GM19395 (cell line): ENCODE measurements at regions not wholly inside any gene's neighbourhood (a gene's known extent, or its start where the extent isn't known, plus 50 kb on each side); places are given as distances from the start of the nearest gene placed in this dataset.

Experiments used
- ATAC-seq: cut with Tn5 transposase; IDR thresholded peaks from one replicate; pipeline ENCODE4 v1.9.1; 2021; ENCODE audit warnings: mild to moderate bottlenecking, moderate library complexity; ENCODE audit not compliant: unreplicated experiment

DNA sequence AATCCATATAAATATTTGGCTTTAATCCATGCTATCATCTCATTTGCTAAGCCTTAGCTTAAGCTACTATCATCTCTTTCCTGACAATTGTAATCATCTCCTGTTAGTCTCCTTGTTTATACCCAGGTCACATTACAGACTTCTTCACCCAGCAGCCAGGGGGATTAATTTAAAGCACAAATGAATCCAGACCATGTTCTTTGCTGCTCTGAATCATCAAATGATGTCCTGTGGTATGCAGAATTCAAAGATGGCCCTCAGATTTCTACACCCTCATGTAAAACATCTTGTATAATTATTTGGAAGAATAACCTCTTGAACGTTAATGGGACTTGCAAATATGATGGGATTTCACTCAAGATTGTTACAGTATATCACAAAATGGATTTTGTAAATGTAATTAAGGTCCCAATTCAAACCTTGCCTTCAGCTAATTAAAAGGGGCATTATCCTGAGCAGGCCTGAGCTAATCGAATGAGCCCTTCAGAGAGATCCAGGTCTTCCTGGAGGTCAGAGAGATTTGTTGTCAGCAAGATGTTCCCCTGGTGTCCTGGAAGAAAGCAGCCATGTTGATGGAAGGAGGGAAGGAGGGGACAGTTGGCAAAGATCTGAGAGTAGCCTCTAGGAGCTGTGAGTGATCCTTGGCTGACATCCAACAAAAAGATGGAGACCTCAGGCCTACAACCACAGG, 241.1 kb upstream of the MMADHC start:
- no peak for ATAC-seq

DNA sequence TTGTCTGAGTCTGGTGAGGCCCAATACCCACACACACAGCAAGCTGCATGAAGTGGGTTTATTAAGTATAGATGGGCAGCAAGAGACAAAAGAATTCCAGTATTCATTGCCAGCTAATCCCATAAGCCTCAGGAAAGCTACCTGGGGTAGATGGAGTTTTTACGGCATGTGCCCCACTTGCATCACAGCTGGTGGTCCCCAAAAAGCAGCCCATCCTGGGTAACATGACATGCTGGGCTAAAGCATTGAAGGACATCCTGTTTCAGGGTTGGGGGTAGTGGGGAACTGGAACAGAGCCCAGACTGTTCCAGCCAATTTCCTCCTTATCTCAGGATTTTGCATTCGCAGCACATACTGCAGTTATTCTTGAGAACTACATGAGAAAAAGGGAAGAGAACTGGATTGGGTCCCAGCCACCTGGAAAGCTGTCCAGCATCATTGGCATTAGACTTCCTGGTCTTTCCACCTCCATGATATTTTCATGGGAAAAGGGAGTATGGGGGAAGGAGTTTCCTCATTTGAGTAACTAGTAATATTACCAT, 240.1 kb upstream of the MMADHC start:
- ATAC-seq, result no peak

DNA sequence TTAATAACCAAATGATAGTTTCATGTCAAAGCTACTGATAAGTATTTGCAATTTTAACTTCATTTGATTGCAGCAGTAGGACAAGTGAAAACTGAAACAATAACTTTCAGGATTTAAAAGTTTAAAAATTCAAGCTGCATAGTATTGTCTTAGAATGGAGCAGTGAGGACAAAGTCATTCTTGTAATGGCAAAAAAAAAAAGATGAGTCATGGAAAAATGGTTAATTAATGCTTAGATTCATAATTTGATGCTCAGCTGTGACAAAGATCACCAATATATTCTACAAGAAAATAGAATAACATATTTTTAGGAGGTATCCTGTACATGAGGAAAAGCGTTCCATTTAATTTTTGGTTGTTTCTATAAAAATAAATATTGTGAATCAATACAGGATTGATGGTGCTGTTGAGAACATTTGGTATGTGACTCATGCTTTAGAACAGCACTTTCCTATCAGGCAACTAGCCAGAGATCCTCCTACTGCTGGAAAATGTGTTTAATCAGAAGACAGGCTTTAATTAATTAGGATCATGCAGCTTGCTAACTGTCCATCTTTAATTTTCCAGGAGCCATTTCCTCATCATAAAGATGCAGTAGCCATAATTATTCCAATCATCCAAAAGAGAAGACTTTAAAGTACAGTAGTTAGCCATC, 239.0 kb upstream of the MMADHC start:
- ATAC-seq, result no peak

DNA sequence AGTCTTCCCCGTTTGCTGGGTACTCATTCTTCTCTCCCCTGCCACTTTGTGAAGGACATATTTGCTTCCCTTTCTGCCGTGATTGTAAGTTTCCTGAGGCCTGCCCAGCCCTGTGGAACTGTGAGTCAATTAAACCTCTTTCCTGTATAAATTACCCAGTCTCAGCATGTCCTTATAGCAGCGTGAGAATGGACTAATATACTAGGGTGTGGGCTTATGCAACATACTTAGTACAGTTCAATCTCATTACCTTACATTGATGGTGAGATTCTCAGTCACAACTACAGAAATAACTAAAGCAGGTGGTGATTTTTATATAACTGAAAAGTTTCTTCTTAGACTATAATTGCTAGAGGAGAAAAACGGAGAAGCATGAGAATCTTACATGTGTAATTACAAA, 237.9 kb upstream of the MMADHC start:
- no peak for ATAC-seq

DNA sequence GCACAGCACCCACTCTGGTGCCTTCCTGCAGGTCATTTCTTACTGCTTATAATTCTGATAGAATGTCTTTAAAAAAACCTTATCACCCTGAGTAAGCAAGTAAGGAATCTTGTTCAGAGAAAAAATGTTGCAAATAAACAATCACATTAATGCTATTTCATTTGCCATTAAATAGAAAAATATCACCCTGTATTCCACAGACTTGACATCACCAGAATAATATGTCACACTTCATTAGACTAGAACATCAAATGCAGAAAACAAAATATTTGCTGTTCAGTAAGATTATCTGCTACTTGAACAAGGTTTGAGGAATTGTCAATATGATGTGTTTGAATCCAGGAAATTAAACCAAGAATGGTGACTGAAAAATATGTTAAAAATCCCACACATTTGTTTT, 236.6 kb upstream of the MMADHC start:
- no peak for ATAC-seq

DNA sequence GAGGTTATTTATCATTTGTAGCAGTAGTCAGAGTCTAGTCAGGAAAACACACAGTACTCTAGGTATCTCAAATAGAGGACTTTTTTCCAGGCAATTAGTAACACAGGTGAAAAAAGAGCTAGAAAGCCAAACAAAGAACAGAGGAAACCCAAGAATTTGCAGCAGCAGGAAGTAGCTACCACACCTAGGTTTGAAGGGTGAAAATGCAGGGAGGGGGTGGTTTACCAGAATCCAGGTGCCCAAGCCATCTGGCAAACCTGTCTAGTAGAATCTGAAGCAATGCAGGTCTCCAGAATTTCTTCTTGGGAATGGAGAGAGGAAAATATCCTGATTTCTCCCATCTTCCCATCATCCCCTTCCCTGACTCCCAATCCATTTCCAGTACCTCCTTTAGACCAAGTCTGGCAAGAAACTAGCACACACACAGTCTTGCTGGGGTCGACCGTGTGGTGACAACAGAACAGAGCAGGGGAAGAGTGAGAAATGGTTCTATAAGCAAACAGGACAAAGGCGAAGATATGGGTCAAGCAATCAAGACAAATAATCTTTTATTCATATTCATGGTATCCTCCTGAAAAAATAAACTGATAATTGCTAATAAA, 231.9 kb upstream of the MMADHC start:
- no peak for ATAC-seq

DNA sequence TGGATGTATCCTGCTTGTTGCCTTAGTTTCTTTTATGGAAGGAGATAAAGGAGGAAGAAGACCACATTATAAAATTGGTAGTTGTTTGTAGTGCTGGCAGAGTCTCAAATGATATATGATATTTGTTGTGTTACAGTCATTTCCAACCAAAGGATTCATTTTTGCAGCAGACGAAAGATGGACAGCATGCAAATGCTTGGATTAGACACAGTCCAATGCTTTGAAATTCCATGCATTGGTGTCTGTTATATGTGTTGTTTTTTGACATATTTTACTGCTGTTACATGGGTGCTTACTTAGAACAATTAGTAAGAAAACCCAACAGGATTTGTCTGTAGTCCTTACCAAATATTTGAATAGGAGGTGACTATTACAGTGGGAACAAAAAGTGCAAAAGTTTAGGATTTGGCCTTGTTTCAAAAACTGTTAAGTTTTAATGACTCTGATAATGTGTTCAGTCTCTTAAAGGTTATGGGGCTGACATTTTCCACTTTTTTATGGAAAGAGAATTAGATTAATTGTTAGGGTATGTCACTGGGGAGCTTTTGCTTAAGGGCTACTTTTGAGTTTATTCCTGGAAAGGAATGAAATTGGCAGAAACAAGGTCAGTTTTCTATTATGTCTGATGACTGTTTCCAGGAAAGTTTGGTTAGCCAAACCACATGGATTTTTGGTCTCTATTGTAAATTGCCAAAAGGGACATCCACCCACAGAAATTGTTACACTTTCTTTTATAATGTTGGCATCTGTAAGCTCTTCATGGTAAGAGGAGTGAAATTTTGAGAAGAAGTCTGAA, 229.4 kb upstream of the MMADHC start:
- no peak for ATAC-seq

DNA sequence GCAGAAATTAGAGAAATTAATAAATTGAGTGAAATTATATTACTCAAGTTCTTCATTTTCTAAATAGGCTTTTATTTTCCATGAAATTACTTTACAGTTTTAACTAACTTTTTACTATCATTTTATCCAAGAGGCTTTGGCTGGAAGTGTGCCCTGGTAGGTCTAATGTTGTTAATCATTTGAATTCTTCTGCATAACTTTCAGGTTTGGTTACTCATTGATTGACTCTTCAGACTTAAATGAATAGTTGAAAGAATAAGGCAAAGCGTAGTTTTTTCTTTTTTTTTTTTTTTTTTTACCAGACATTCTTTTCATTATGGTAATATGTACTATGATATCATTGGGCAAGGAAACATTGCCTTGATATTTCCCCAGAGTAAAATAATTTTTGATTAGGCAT, 228.4 kb upstream of the MMADHC start:
- no peak for ATAC-seq

DNA sequence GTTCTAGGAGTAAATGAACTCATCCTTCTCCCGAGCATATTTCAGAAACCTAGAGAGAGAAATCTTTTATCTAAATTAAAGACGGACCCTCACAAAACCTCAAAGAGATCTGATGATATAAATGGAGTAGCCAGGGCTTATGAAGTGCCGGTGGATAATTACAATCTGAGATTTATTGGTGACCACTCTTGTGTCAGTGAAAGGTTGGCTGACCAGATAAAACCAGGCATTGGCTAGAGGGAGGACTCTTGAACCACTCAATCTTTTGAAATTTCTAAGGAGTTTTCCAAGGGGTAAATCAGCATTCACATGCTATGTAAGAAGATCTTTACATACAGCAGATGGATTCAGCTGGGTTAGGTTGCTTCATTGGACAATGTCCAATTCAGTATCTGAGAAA, 227.3 kb upstream of the MMADHC start:
- ATAC-seq, result no peak

DNA sequence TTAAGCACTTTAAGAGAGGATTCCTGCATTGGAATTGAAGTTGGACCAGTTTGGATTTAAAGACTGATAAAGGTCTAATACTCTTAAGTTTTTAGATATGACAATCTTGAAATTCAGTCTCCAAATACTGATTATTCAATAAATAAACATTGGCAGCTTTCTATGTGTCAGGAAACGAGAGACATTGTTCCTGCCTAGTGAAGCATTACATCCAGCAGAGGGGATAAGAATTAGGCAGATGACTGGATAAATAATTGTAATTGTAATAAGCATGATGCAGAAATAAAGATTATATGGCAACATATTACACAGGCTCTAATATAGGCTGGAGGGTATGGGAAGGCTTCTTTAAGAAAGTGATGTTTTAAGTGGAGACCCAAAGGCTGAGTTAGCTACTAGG, 226.5 kb upstream of the MMADHC start:
- ATAC-seq, result no peak

DNA sequence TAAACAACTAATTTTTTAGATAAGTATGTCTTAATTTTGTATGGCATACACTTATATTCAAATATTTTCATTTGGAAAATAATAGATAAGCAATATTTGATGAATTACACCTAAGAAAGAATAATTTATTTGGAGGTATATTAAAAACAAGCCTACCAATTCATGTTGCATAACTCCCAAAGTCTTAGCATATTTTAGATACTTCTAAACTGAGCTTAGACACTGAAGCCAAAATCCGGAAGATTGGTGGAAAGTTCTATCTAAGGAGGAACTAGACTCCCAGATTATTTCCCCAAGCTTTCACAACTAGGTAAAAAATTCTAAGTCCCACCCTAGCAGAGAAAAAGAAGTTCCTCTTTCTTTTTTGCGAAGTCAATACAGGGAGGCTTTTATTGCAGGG, 221.0 kb upstream of the MMADHC start:
- no peak for ATAC-seq

DNA sequence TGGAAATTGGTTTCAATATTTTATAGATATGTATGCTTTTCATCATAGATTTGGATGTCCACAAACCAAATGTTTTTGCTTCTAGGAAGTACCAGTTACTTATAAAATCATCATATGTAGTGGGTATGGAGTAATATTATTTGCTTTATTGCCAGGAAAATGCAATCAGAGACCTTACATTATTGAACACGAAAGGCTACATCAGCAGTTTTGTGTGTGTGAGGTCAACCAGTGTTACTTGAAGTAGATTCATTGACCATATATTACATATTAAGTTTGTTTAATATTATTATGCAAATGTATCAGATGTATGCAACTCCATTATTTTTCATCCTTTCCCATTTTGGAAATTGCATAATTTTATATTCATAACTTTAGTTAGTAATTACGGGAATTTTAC, 219.1 kb upstream of the MMADHC start:
- ATAC-seq, result no peak

DNA sequence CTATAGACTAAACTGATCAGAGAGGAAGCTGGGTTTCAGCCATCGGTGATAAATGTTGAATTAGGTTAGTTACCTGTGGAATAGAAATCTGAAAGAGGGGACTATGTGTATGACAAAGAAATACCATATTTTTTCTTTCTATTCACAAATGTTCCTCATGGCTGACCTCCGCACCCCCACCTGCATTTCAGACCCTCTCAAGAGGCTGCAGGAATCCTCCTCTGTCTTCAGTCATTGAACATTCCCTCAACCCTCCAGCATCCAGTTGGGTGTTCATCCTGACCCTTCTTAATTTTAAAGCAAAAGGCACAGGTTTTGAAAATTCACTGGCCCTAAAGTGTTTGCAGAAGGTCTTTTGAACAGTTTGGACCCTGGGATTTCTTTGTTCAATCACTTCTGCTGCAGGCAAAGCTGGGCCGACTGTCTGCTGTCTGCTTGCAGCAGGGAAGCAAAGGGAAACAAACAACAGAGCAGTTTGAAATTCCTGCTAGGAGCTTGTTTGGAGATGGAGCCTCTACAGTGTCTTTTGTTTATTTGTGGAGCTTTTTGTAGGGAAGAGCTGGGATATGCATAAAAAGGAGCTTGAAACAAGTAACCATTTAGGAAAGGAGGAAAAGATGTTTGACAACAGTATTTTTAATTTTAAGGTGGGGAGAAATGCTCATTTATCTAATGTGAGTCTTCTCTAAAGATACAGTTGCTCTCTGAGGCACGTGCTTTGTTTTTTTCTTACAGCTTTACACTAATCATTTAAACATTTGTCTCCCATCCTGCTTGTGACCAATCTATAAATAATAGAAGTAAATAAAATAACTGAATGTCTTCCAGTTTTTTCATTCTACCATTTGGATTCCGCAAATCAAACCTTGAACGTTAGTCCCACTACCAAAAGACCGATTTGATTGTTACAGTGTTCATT, 213.3 kb upstream of the MMADHC start:
- no peak for ATAC-seq

DNA sequence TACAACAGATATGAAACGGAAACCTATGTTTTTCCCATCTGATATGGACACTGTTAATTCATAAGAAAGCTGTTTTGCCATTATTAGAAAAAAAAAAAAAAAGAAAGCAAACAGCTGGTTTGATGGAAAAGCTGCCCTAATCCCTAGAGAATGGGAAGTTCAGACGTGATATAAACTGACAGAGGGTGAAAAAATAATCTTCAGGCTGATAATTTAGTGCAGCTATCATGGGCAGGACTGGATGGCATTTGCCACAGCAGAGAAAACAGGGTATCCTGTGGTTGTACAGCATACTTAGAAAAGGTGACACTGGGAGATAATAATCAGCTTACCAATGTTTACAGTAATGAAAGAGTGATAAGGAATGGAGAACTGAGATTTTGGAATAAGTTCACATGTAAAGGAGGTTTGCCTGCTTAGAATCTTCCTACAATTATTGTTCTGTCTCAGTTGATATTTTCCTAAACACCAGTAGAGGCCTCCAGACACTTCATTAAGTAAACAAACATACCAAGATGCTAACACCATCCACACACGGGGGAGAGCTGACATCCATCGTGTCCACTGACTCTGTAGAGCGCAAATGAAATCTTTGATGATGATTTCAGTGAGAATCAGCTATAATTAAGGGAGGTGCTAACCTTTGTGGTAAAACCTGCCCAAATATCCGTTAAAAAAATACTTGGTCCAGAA, 211.6 kb upstream of the MMADHC start:
- ATAC-seq, result no peak

DNA sequence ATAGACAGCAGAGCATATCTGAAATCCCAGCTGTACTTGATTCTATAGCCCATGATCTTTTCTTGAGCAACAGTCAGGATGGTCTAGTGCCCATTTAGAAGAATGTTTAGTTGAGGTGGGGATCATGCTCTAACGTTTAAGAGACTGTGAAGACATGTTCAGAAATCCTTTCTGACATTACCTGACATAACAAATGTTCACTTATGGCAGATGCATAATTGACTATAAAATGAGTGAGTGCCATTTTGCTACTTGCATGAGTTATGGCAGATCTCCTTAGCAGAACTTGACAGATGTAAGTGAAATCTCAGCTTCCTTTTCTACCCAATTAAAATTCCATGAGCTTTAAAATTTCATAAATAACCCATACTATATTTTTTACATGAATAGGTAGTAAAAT, 209.5 kb upstream of the MMADHC start:
- ATAC-seq, result no peak

DNA sequence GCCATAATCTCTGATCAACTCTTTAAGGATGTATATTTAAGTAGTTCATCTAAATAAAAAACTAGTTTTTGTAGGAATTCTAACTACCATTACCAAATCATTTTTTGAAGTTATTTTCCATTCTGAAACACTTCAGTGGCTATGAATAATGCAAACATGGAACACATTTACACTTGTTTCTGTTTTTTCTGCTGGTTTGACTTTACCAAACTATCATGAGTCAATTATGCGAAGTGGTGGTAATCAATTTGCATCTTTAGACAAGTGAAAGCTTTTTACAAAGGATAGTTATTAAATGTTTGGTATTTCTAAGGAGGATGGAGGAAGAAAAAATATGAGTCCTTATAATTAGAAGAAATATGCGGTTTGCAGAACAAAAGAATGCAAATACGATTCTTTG, 202.0 kb upstream of the MMADHC start:
- no peak for ATAC-seq

DNA sequence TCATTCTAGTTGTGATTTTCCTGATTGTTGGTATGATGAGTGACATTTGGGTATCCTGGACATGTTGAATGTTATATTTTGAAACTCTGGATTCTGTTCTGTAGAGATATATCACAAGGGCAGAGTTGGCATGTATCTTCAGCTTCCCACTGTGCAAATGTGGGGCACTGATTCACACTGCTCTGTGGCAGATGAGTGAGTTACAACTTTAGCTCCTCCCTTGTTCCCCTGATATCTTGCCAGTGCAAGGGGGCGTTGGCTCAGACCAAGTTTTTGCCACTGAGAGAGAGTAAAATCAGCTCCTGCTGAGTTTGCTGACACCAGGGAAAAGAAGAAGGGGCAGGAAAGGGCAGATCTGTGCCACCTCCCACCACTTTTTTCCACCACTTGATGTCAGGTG, 199.6 kb upstream of the MMADHC start:
- ATAC-seq, result no peak

DNA sequence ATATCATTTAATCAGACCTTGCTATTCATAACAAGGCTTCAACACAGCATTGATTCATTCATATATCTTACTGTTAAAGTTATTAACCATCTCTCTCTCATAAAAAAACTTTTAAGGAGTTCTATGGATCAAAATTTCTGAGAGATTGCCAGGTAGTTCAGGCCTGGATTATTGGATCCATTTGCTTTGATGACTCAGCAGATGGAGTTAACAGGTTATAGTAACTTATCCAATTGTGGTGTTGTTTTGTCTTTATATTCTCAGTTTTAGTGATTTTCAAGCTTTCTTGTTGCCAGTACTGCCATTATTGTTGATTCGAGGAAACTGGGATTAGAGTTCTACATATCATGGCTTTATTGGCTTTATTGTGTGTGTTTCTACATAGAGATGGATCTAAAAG, 195.7 kb upstream of the MMADHC start:
- no peak for ATAC-seq

DNA sequence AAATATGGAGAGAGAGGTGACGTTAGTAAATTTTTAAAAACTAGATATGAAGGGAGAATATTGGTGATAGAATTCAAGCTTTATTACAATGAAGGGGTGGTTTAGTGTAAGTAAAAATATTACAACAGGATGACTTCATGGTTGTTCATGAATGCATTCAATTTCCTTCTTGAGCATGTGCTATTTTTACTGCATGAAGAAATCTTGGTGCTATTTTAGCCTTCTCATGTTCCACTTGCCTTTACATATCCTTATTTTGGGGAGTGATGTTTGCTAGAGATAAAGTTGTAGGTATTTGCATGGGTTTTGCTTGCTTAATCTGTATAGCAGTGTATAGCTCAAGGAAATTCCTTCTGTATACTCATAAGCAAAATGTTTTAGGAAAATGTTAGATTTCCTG, 195.0 kb upstream of the MMADHC start:
- no peak for ATAC-seq

DNA sequence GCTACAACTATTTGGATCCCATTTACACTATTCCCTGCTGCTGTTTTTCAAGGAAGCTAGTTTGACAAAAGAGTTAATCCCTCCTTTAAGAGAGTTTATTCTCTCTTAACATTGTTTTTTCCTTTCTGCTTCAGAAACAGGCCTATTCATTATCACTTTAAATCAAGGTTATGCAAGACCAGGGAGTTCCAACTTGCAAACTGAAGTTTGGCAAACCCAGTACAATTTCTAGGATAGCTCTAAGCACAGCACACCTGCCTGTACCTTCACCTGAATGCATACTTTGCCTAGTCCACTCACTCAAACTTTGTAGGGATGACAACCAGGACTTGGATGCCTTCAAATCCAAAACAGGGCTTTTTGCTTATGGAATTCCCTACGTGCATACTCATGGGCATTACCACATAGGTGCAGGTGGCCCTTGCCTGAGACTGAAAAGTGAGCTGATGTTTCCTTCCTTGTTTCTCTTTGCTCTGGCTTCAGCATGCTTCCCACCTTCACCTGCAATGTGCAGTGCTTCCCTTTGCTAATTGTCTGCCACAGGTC, 193.8 kb upstream of the MMADHC start:
- ATAC-seq, result no peak
